Activated T-cell treated with anti-CD3 and anti-CD28 coated beads for 4 hours (primary cell): ENCODE measurements at regions not wholly inside any gene's neighbourhood (a gene's known extent, or its start where the extent isn't known, plus 50 kb on each side); places are given as distances from the start of the nearest gene placed in this dataset.

Experiments used
- DNase-seq: peaks from one replicate; pipeline ENCODE4 v3.0.0-alpha.2; 2020

GRCh38 chr5:164941132-164941531 lies 1435.7 kb downstream of the MAT2B start:
- no peak for DNase-seq

GRCh38 chr5:164950927-164951326 lies 1445.5 kb downstream of the MAT2B start:
- DNase-seq = no peak

DNA sequence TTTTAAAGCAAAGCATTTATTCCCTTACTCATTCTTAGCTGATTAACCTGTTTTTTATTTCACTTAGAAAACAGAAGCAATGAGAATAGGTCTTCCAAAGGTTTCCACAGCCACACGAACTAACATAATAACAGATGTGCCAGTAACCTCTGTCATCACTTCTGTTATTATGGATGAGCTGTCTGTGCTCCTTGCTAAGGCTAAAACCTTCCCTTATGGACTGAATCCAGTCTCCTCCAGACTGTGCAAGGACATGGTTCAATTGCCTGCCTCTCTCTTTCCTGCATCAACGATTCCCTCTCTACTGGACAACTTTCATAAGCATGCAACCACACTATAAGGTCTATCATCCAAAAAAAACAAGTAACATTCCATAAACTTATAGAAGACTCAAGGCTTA lies 1446.2 kb downstream of the MAT2B start:
- DNase-seq = no peak

DNA sequence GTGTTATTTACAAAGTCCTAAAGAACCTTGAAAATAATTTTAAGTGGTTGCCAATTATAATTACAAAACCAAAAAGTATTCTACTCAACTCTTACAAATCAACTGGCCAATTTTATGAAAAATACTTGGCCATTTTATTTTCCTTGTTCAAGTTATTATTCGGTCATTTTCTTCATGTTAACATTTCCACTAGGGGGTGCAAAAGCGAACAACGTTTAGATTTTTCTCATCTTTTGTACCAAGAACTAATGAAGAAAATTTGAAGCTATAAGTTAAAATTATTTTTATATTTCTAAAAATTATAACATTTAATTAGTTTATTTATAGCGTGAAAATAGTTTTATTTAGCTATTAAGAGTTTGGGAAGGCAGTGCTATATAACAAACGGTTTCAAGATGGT lies 1453.3 kb downstream of the MAT2B start:
- DNase-seq = no peak

DNA sequence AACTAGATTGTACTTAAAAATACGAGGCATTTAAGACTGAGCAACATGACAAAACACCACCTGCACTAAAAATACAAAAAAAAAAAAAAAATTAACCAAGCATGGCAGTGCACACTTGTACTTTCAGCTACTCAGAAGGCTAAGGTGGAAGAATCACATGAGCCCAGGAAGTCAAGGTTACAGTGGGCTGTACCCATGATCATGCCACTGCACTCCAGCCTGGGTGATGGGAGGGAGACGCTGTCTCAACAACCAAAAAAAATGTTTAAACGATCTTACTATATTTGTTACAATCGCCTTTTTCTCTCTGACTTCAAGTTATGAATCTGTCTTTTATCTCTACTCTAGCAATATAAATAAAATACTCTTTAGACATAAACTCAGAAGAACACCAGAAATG lies 1454.3 kb downstream of the MAT2B start:
- no peak for DNase-seq

DNA sequence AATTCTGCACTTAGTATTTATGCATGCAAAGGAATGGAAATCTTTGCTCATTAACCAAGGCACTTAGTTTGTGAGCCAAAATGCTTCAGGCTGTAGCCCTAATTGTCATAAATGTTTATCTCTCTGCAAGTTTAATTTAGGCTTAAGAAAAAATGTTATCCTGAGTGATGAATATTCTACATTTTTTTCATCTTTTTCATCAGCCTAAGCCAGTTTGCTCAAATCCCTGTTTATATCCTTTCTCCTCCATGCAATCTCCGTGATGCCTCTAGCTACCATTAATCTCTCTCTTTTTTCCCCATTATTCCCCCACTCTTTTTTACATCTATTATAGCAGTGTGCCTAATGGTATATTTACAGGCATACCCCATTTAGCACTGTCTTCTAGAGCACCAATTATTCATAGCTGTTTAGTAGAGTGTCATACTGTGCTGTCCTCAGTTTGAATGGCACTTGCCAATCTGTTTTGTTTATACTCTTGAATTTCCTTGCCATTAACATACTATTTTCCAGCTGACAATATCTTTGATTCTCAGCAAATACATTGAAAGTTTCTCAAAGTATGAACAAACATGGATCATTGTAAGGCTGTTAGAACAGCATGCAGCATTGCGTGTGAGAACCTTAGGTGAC lies 1457.0 kb downstream of the MAT2B start:
- no peak for DNase-seq

GRCh38 chr5:164966611-164967010 lies 1461.2 kb downstream of the MAT2B start:
- DNase-seq = no peak

DNA sequence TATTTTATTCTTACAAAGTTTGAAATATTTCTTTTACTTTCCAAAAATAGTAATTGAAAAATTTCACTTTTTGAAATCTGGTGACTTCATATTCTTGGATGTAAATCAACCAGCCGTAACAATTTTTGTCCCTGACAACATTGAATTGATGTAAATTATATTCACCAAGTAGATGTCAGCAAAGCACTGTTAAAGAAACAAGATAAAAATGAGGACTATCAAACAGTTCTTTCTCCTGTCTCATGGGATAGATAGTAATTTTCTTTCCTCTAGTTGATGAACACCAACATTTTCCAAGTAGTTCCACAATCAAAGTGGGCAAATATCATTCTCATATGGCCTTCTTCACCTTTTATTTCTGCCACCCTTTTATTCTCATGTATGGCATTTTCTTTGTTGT lies 1461.9 kb downstream of the MAT2B start:
- no peak for DNase-seq

GRCh38 chr5:164972973-164973372 lies 1467.6 kb downstream of the MAT2B start:
- DNase-seq = no peak

DNA sequence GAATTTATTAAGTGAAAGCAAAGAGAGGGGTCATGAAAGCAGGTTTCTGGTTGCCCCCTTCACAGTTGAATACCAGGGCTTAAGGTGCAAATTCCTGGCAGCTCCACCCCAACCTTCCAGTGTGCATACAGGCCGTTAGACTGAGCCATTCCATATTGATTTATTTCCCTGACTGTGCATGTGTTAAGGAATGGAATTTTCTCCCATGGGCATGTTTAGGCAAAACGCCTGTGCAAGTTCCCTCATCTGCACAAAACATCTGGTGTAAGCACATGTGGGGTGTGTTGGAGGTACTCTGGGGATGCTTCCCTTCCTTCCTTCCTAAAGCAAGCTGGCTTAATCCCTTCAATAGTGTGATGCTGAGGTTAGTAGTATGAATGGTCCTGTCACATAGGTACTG lies 1470.6 kb downstream of the MAT2B start:
- DNase-seq = no peak

- no peak for DNase-seq
These were observed 1475.1 kb downstream of the MAT2B start for GRCh38 chr5:164980480-164980879.

DNA sequence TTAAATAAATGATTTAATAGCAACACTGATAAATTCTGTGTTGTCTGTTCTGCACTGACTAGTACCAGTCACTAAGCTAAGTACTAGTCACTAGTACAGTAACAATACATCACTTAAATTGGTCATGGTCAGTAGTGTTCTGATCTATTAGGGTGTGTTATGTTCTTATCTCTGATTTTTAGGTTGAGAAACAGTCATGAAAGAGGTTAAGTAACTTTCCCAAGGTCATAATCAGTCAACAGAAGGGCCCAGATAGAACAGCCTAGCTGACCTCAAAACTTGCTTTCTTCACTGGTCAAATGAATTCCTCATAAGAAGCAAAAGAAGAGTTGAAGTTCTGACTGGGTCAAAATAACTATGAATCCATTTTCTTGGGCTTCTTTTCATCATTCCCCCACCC lies 1492.7 kb downstream of the MAT2B start:
- no peak for DNase-seq

DNA sequence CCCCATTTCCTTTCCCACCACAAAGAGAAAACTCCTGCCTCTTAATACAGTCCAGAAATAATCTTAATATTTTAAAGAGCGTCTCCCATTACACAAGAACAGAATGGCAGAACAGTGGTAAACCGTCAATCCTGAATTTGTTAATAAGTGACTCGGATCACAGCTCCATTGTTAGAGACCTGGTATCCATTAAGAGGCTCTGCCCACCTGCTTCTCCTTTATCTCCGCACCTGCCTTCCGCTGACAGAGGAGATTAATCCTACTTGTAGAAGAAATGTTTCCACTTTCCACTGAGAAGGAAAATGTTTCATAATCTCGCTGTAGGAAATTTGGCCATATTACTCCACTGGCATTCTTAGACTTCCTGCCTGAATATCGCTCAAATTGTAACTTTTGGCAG lies 1493.2 kb downstream of the MAT2B start:
- DNase-seq = no peak

DNA sequence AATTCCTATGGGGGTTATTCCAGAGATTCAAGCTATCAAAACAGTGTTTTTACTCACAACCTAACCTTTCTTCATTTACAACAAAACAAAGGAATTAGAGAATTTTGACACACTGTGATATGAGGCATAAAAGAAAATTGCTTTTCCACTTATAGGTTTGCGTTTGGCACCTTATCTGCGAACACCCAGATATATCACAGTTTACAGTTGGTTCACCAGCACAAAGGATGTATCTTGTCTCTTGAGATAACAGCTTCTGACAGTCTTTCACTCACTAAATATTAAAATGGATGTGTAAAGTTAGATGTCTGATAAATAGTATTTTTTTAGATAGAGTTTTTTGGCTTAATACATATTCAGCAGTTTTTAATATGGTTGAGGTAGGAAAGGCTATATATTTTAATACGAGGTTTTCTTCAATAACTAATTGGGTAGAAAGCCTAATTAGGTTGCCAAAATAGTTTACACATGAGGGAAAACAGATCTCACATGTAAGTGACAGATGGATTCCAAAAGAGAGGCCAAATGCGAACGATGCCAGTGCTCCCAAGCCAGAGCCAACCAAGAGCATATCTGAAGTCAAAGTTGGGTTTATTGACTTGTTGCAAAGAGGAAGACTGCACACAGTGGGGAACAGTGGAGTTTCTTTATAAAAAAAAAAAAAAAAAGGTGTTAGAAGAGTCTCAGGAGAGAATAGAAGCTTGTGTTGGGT lies 1495.2 kb downstream of the MAT2B start:
- DNase-seq = no peak

- DNase-seq = no peak
These were observed 1497.9 kb downstream of the MAT2B start for GRCh38 chr5:165003283-165003682.

- DNase-seq = no peak
These were observed 1498.8 kb downstream of the MAT2B start for GRCh38 chr5:165004175-165004574.

- no peak for DNase-seq
These were observed 1509.0 kb downstream of the MAT2B start for GRCh38 chr5:165014439-165014838.

DNA sequence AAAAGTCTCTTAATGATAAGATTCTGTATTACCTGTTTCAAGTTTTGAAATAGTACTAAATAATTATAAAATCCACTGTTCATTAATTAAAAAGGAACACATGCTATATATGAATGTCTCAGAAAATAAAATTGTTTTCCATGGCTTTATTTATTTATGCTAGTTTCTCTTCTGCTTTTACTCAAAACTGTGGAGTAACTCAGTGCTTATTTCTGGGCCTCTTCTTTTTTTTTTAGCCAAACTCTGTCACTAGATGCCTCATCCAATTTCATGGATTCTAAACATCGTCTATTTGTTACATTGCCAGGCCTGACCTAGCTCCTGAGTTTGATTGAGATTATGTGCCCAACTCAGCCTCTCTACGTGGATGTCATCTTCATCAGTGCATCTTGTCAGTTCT lies 1509.7 kb downstream of the MAT2B start:
- no peak for DNase-seq

DNA sequence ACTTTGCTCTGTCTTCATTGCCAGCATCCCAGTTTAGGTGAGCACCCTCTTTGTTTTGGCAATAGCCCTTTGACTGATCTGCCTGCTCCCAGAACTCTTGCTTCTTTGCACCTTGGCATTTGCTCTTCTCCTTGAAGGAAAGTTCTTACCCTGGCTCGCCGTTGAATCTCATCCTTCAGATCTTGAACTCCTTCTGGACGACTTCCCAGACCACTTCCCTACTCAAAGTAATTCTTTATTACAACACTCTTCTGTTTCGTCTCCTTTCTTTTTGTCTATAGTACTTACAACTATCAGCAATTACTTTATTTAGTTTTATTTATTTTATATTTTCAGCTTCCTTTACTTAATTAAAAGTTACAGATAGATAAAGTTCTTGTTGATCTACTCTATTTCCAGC lies 1510.1 kb downstream of the MAT2B start:
- no peak for DNase-seq

DNA sequence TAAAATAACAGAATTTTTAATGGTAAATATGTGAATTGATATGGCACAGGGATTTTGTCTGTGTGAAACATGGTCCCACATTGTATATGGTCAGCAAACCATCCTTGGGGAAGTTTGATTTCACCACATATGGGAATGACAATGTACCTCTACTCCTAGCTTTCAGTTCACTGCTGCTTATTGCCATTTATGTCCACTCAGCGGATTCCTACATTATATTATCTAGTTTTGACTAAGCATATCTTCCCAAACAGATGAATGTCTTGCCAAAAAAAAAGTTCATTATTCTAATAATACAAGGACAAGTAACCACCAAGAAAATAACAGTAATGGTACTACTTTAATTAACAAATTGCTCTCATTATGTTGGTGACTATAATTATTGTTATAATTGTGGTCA lies 1521.6 kb downstream of the MAT2B start:
- DNase-seq = no peak

- DNase-seq = no peak
These were observed 1522.9 kb downstream of the MAT2B start for GRCh38 chr5:165028356-165028755.

GRCh38 chr5:165029099-165029870 lies 1523.9 kb downstream of the MAT2B start:
- no peak for DNase-seq

- DNase-seq = no peak
These were observed 1525.6 kb downstream of the MAT2B start for GRCh38 chr5:165030971-165031370.

GRCh38 chr5:165031371-165031770 lies 1526.0 kb downstream of the MAT2B start:
- DNase-seq = no peak
